ENCODE measurements at regions not wholly inside any gene's neighbourhood (a gene's known extent, or its start where the extent isn't known, plus 50 kb on each side); places are given as distances from the start of the nearest gene placed in this dataset.

- H3K4me1 ChIP-seq: no peaks in the 10 kb centered on the region
- no peaks in the 10 kb centered on the region for H3K27me3 ChIP-seq (ENCODE audit: low read depth)
- H3K27ac ChIP-seq (replicated peaks): no peak overlapping the region
- no peak for DNase-seq
- H3K9me3 ChIP-seq (replicated peaks): peaks cover 7% of the 10 kb centered on the region
- intact Hi-C loops (cut with micrococcal nuclease): no loop called here
- no peaks in the 10 kb centered on the region for H3K36me3 ChIP-seq
- no peak for TF ChIP-seq CTCF (IDR thresholded peaks at IDR 0.05; ENCODE audit: borderline replicate concordance)
- no peak overlapping the region for H3K4me3 ChIP-seq
Observed at GRCh38 chr2:35035883-35036282, 1319.7 kb upstream of the CRIM1 start.

- no peaks in the 10 kb centered on the region for H3K4me1 ChIP-seq
- TF ChIP-seq CTCF (IDR thresholded peaks at IDR 0.05; ENCODE audit: borderline replicate concordance): no peak
- H3K4me3 ChIP-seq: no peak overlapping the region
- intact Hi-C loops (cut with micrococcal nuclease): no loop called here
- no peak for DNase-seq
- peaks cover 7% of the 10 kb centered on the region for H3K9me3 ChIP-seq (replicated peaks)
- no peaks in the 10 kb centered on the region for H3K36me3 ChIP-seq
- H3K27me3 ChIP-seq (ENCODE audit: low read depth): no peaks in the 10 kb centered on the region
- H3K27ac ChIP-seq (replicated peaks): no peak overlapping the region
Observed at GRCh38 chr2:35033748-35034147, 1321.8 kb upstream of the CRIM1 start.

GRCh38 chr2:35023545-35023944 is 1332.0 kb upstream of the CRIM1 start:
- no peak overlapping the region for H3K4me3 ChIP-seq
- no peak overlapping the region for H3K27ac ChIP-seq (replicated peaks)
- intact Hi-C loops (cut with micrococcal nuclease): no loop called here
- no peak for DNase-seq
- peaks cover 12% of the 10 kb centered on the region for H3K9me3 ChIP-seq (replicated peaks)
- H3K36me3 ChIP-seq: no peaks in the 10 kb centered on the region
- no peak for TF ChIP-seq CTCF (IDR thresholded peaks at IDR 0.05; ENCODE audit: borderline replicate concordance)
- H3K4me1 ChIP-seq: no peaks in the 10 kb centered on the region
- H3K27me3 ChIP-seq (ENCODE audit: low read depth): no peaks in the 10 kb centered on the region

- no peaks in the 10 kb centered on the region for H3K36me3 ChIP-seq
- intact Hi-C loops (cut with micrococcal nuclease): no loop called here
- no peaks in the 10 kb centered on the region for H3K4me1 ChIP-seq
- no peak for TF ChIP-seq CTCF (IDR thresholded peaks at IDR 0.05; ENCODE audit: borderline replicate concordance)
- no peak overlapping the region for H3K27ac ChIP-seq (replicated peaks)
- DNase-seq: no peak
- H3K27me3 ChIP-seq (ENCODE audit: low read depth): no peaks in the 10 kb centered on the region
- no peak overlapping the region for H3K4me3 ChIP-seq
- no peaks in the 10 kb centered on the region for H3K9me3 ChIP-seq (replicated peaks)
Observed at GRCh38 chr2:35000453-35000852, 1355.1 kb upstream of the CRIM1 start.

- intact Hi-C loops (cut with micrococcal nuclease): no loop called here
- H3K27ac ChIP-seq (replicated peaks): no peak overlapping the region
- H3K9me3 ChIP-seq (replicated peaks): no peaks in the 10 kb centered on the region
- no peak for DNase-seq
- H3K4me1 ChIP-seq: no peaks in the 10 kb centered on the region
- no peak overlapping the region for H3K4me3 ChIP-seq
- no peaks in the 10 kb centered on the region for H3K36me3 ChIP-seq
- no peak for TF ChIP-seq CTCF (IDR thresholded peaks at IDR 0.05; ENCODE audit: borderline replicate concordance)
- no peaks in the 10 kb centered on the region for H3K27me3 ChIP-seq (ENCODE audit: low read depth)
Observed at GRCh38 chr2:34998741-34999140, 1356.8 kb upstream of the CRIM1 start.

GRCh38 chr2:34997779-34998178 is 1357.8 kb upstream of the CRIM1 start:
- TF ChIP-seq CTCF (IDR thresholded peaks at IDR 0.05; ENCODE audit: borderline replicate concordance): no peak
- no peak overlapping the region for H3K27ac ChIP-seq (replicated peaks)

More at GRCh38 chr2:34997779-34998178, 1357.8 kb upstream of the CRIM1 start:
- Histone ChIP-seq H3K4me1 (no peaks in the 10 kb centered on the region), H3K4me3 (no peak overlapping the region), H3K36me3 (no peaks in the 10 kb centered on the region), H3K9me3 (replicated peaks) (no peaks in the 10 kb centered on the region), H3K27me3 (ENCODE audit: low read depth) (no peaks in the 10 kb centered on the region)
- intact Hi-C loops (cut with micrococcal nuclease): no loop called here
- no peak for DNase-seq

All from left ventricle myocardium inferior (tissue), 1 donor.